D721Med (cell line): ENCODE measurements at regions not wholly inside any gene's neighbourhood (a gene's known extent, or its start where the extent isn't known, plus 50 kb on each side); places are given as distances from the start of the nearest gene placed in this dataset.

ENCODE experiments used
- DNase-seq: peaks from one replicate; pipeline ENCODE4 v3.0.0; 2011; ENCODE audit warnings: low spot score; ENCODE audit not compliant: insufficient read length
- FAIRE-seq: peaks from 2 replicates; lab custom pipeline; 2011; peaks lifted over from hg19 to GRCh38; lab: Jason Lieb, UNC
- CTCF ChIP-seq: IDR thresholded peaks from 2 replicates; pipeline ENCODE4 v1.5.1; 2012; ENCODE audit warnings: mild to moderate bottlenecking, control low read depth; ENCODE audit not compliant: insufficient read depth; ENCODE audit errors: missing control alignments

GRCh38 chr2:16256601-16257321 lies 316.4 kb downstream of the MYCN start:
- DNase-seq (no peak), FAIRE-seq (no peak)
- no peak for TF ChIP-seq CTCF

- TF ChIP-seq CTCF, result no peak
- FAIRE-seq (no peak), DNase-seq (no peak)
Observed at GRCh38 chr2:16255120-16255519, 314.8 kb downstream of the MYCN start.

- no peak for FAIRE-seq
- no peak for TF ChIP-seq CTCF
Observed at GRCh38 chr2:16254356-16254965, 314.1 kb downstream of the MYCN start.

GRCh38 chr2:16253291-16253690 lies 312.9 kb downstream of the MYCN start:
- DNase-seq, result no peak
- no peak for TF ChIP-seq CTCF
- FAIRE-seq, result no peak

More at GRCh38 chr2:16254356-16254965, 314.1 kb downstream of the MYCN start:
- DNase-seq, result no peak

- DNase-seq (no peak), FAIRE-seq (no peak)
- TF ChIP-seq CTCF, result no peak
Observed at GRCh38 chr2:16252891-16253290, 312.5 kb downstream of the MYCN start.

- no peak for FAIRE-seq
- no peak for DNase-seq
- TF ChIP-seq CTCF, result no peak
Observed at GRCh38 chr2:16252251-16252650, 311.9 kb downstream of the MYCN start.
